ENCODE measurements at regions not wholly inside any gene's neighbourhood (a gene's known extent, or its start where the extent isn't known, plus 50 kb on each side); places are given as distances from the start of the nearest gene placed in this dataset.

DNA sequence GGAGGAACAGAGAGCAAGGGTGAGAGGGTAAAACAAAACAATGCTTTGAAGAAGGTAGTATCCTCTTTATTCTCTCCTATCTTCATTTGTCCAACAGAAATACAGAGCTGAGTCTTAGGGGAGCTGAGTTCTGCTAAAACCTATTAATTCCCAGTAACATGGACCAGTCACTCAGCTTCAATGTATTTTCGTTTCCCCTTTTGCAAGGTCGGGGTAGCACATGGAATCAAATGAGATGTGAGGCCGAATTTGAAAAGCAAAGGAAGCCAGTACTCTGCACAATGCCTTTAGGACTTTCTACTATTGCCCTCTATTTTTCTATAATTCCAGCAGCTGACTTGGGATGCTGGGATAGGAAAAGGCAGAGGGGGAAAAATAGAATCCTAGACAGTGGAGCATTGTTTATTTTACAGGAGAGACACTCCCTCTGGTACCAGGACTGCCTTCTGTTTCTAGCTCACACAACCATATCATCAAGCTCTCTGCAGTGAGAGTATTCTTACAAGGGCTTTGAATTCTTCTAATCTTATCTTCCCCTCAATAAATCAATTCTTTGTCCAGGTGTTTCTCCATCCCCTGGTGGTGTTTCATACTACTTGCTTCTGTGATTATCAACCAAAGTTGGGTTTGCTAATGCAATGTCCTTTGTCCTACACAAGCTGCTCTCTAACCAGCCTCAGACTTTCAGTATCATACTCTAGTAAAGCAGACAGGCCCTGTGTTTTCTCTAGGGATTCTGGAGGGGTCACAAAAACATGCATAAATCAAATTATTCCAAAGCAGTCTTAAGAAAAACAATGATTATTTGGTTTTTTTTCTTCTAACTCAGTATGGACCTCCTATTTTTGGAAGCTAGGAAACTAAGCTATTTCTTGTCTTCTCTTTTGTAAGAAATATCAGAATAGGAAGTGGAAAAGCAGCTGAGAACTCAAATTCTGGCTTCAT lies 341.5 kb downstream of the OSTF1 start:
- no peak overlapping the region for H3K4me3 ChIP-seq (ENCODE audit: low read depth in 2 of 2, low read length in 1 of 2)
- no peaks in the 10 kb centered on the region for H4K20me1 ChIP-seq (ENCODE audit: insufficient read depth)
- no peak overlapping the region for H3K4me2 ChIP-seq
- no peaks in the 10 kb centered on the region for H3K79me2 ChIP-seq (ENCODE audit: insufficient read depth)
- CTCF ChIA-PET = interaction anchor here (1.4 kb wide), 1 partner anchor 49 kb away, joined by 3 read pairs; no protein-coding TSS in a partner anchor
- no peak overlapping the region for H3K9ac ChIP-seq
- no peaks in the 10 kb centered on the region for H3K9me2 ChIP-seq
- H3K36me3 ChIP-seq (replicated peaks in 1 of 2; ENCODE audit: control insufficient read depth in 1 of 2, insufficient read depth in 2 of 2, low read length in 1 of 2) = no peaks in the 10 kb centered on the region
- no peaks in the 10 kb centered on the region for H3K4me1 ChIP-seq (ENCODE audit: control insufficient read depth in 1 of 2, insufficient read depth in 2 of 2, low read depth in 1 of 2, low read length in 1 of 2)
- no peak overlapping the region for H3K27ac ChIP-seq (ENCODE audit: low read depth in 2 of 2, low read length in 1 of 2)
- WGBS (ENCODE audit: low lambda C conversion rate) = 0% methylated on average over 3 of the region's 3 CpGs
- no peaks in the 10 kb centered on the region for H3K27me3 ChIP-seq (ENCODE audit: insufficient read depth)
- POLR2A ChIA-PET = no interaction called here
- TF ChIP-seq MXI1 (IDR thresholded peaks at IDR 0.05; ENCODE audit: low read depth, low read length) (no peak), MEF2A (IDR thresholded peaks at IDR 0.05; ENCODE audit: borderline replicate concordance, low read depth) (no peak), EP300 (IDR thresholded peaks at IDR 0.05; ENCODE audit: borderline replicate concordance in 1 of 2, low read depth in 1 of 2, low read length in 1 of 2) (no peak), POLR2AphosphoS5 (IDR thresholded peaks at IDR 0.05; ENCODE audit: low read depth, low read length) (no peak), RXRA (IDR thresholded peaks at IDR 0.05; ENCODE audit: borderline replicate concordance, low read depth) (no peak), EZH2phosphoT487 (IDR thresholded peaks at IDR 0.05; ENCODE audit: borderline replicate concordance, low read depth) (no peak), CHD2 (IDR thresholded peaks at IDR 0.05; ENCODE audit: low read length, partially characterized antibody) (no peak), FOXJ3 (CRISPR knock-in tag; IDR thresholded peaks at IDR 0.05) (no peak), FOSL2 (IDR thresholded peaks at IDR 0.05; ENCODE audit: borderline replicate concordance, low read depth) (no peak), ELF1 (IDR thresholded peaks at IDR 0.05) (no peak), NRF1 (IDR thresholded peaks at IDR 0.05; ENCODE audit: low read depth, low read length) (no peak), RAD21 (IDR thresholded peaks at IDR 0.05; ENCODE audit: low read length) (no peak), NFIC (IDR thresholded peaks at IDR 0.05; ENCODE audit: borderline replicate concordance) (no peak)
- TF ChIP-seq, protein P1, sequence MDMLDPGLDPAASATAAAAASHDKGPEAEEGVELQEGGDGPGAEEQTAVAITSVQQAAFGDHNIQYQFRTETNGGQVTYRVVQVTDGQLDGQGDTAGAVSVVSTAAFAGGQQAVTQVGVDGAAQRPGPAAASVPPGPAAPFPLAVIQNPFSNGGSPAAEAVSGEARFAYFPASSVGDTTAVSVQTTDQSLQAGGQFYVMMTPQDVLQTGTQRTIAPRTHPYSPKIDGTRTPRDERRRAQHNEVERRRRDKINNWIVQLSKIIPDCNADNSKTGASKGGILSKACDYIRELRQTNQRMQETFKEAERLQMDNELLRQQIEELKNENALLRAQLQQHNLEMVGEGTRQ (IDR thresholded peaks at IDR 0.05; ENCODE audit: borderline replicate concordance, low read depth, low read length) = no peak
- TF ChIP-seq, protein P2, sequence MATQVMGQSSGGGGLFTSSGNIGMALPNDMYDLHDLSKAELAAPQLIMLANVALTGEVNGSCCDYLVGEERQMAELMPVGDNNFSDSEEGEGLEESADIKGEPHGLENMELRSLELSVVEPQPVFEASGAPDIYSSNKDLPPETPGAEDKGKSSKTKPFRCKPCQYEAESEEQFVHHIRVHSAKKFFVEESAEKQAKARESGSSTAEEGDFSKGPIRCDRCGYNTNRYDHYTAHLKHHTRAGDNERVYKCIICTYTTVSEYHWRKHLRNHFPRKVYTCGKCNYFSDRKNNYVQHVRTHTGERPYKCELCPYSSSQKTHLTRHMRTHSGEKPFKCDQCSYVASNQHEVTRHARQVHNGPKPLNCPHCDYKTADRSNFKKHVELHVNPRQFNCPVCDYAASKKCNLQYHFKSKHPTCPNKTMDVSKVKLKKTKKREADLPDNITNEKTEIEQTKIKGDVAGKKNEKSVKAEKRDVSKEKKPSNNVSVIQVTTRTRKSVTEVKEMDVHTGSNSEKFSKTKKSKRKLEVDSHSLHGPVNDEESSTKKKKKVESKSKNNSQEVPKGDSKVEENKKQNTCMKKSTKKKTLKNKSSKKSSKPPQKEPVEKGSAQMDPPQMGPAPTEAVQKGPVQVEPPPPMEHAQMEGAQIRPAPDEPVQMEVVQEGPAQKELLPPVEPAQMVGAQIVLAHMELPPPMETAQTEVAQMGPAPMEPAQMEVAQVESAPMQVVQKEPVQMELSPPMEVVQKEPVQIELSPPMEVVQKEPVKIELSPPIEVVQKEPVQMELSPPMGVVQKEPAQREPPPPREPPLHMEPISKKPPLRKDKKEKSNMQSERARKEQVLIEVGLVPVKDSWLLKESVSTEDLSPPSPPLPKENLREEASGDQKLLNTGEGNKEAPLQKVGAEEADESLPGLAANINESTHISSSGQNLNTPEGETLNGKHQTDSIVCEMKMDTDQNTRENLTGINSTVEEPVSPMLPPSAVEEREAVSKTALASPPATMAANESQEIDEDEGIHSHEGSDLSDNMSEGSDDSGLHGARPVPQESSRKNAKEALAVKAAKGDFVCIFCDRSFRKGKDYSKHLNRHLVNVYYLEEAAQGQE (IDR thresholded peaks at IDR 0.05; ENCODE audit: low read depth, low read length) = no peak
- H3F3A ChIP-seq (replicated peaks; ENCODE audit: insufficient read depth) = no peaks in the 10 kb centered on the region
- no peak overlapping the region for H2AFZ ChIP-seq (ENCODE audit: low read depth)
- DNase-seq = no peak
- H3K9me3 ChIP-seq = no peaks in the 10 kb centered on the region
